IPS-20b (cell line): ENCODE measurements at regions not wholly inside any gene's neighbourhood (a gene's known extent, or its start where the extent isn't known, plus 50 kb on each side); places are given as distances from the start of the nearest gene placed in this dataset.

Source experiments
- H3K27ac ChIP-seq: one replicate; pipeline ENCODE4 v1.5.1; 2013; ENCODE audit warnings: low read length
- H3K27me3 ChIP-seq: 2 replicates; pipeline ENCODE4 v1.6.1; 2013; ENCODE audit warnings: mild to moderate bottlenecking, low read length, inconsistent platforms; ENCODE audit not compliant: insufficient read depth
- H3K36me3 ChIP-seq: 2 replicates; pipeline ENCODE4 v1.6.1; 2013; ENCODE audit warnings: low read depth, mild to moderate bottlenecking, inconsistent platforms, low read length, moderate library complexity; ENCODE audit not compliant: insufficient read depth
- H3K4me1 ChIP-seq: 2 replicates; pipeline ENCODE4 v1.6.1; 2013; ENCODE audit warnings: mild to moderate bottlenecking, control low read depth, inconsistent platforms, low read length, moderate library complexity; ENCODE audit not compliant: insufficient read depth
- H3K4me3 ChIP-seq: 2 replicates; pipeline ENCODE4 v1.5.1; 2013; ENCODE audit warnings: mild to moderate bottlenecking, low read length, inconsistent platforms
- H3K9ac ChIP-seq: 2 replicates; pipeline ENCODE4 v1.6.1; 2013; ENCODE audit warnings: low read depth, mild to moderate bottlenecking, inconsistent platforms, low read length, moderate library complexity
- H3K9me3 ChIP-seq: 2 replicates; pipeline ENCODE4 v1.6.1; 2013; ENCODE audit warnings: mild to moderate bottlenecking, low read depth, low read length, inconsistent platforms; ENCODE audit not compliant: insufficient read depth

- Histone ChIP-seq H3K9ac (no peak overlapping the region), H3K27ac (no peak overlapping the region), H3K9me3 (peaks cover 6% of the 10 kb centered on the region; the same call in 1 of the 2 replicates), H3K27me3 (no peaks in the 10 kb centered on the region), H3K36me3 (no peaks in the 10 kb centered on the region), H3K4me1 (0 out of 2 replicates have a peak, but pooled peaks cover 3% of the 10 kb centered on the region), H3K4me3 (no peak overlapping the region)
Measured at GRCh38 chr5:126233256-126233655, 190.0 kb upstream of the GRAMD2B start.

- no peak overlapping the region for H3K27ac ChIP-seq
- H3K27me3 ChIP-seq = no peaks in the 10 kb centered on the region
- H3K4me3 ChIP-seq = no peak overlapping the region
- H3K9ac ChIP-seq = no peak overlapping the region
- no peaks in the 10 kb centered on the region for H3K9me3 ChIP-seq
- H3K4me1 ChIP-seq = 0 out of 2 replicates have a peak, but pooled peaks cover 3% of the 10 kb centered on the region
- H3K36me3 ChIP-seq = no peaks in the 10 kb centered on the region
Measured at GRCh38 chr5:126234563-126235195, 188.5 kb upstream of the GRAMD2B start.

- H3K9me3 ChIP-seq = no peaks in the 10 kb centered on the region
- no peaks in the 10 kb centered on the region for H3K27me3 ChIP-seq
- H3K36me3 ChIP-seq = no peaks in the 10 kb centered on the region
- H3K9ac ChIP-seq = no peak overlapping the region
- no peak overlapping the region for H3K27ac ChIP-seq
- H3K4me1 ChIP-seq = 0 out of 2 replicates have a peak, but pooled peaks cover 3% of the 10 kb centered on the region
- no peak overlapping the region for H3K4me3 ChIP-seq
Measured at GRCh38 chr5:126235628-126236027, 187.6 kb upstream of the GRAMD2B start.

- Histone ChIP-seq H3K9ac (no peak overlapping the region), H3K27me3 (no peaks in the 10 kb centered on the region)
Measured at GRCh38 chr5:126236994-126237393, 186.2 kb upstream of the GRAMD2B start.

DNA sequence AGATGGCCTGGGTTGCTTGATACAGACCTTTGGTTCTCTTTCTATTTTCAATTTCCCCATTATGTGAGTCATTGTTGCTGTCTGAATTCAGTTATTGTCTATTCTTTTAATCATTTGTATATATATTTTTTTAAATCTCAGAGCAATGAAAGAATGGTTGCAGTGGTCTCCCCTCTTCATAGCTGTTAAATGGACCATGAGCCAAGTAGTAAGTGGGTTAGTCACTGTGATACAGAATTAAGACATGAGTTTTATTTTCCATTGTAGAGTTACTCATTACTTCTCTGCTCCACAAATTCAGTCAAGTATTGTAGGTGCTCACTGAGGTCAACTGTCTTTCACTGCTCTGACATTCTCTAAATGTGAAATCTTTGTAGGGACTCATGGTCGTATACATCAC is 174.6 kb upstream of the GRAMD2B start:
- Histone ChIP-seq H3K4me1 (no peaks in the 10 kb centered on the region), H3K36me3 (no peaks in the 10 kb centered on the region), H3K27me3 (no peaks in the 10 kb centered on the region), H3K4me3 (no peak overlapping the region), H3K9me3 (no peaks in the 10 kb centered on the region), H3K27ac (no peak overlapping the region), H3K9ac (no peak overlapping the region)

More at GRCh38 chr5:126236994-126237393, 186.2 kb upstream of the GRAMD2B start:
- Histone ChIP-seq H3K27ac (no peak overlapping the region), H3K4me3 (no peak overlapping the region), H3K36me3 (no peaks in the 10 kb centered on the region), H3K9me3 (no peaks in the 10 kb centered on the region), H3K4me1 (peaks cover 7% of the 10 kb centered on the region; the same call in 1 of the 2 replicates)

DNA sequence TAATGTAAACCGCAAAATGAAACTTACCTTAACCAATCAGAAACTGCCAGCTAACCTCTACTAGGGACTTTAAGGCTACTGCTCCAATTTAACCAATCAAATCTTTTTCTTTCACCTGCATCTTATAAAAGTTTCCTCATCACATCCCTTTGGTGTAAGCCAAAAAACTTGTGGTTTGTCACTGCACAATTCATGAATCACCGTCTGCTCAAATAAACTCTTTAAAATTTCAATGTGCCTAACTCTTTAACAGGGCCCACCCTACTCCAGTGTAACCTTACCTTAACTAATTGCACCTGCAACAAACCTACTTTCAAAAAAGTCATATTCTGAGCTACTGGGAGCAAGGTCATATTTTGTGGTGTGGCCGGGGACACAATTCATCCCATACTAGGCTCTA is 172.2 kb upstream of the GRAMD2B start:
- Histone ChIP-seq H3K9me3 (no peaks in the 10 kb centered on the region), H3K27me3 (no peaks in the 10 kb centered on the region)

DNA sequence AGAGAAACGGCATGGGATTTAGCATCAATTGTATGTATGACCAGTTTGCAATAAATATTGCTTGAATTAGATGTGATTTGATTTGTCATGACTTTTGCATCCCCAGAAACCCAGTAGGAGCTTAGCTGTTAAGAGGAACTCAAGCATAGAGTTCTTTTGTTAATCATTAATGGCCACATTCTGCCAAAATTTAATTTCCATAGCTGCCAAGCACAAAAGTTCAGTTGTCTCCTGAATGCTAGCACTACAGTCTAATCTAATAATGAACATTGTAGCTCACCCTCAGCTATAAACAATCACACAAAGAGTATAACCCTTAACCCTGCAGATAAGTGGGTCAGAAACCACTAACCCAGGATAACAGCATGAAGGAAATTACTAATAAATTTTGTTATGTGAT is 169.8 kb upstream of the GRAMD2B start:
- Histone ChIP-seq H3K9ac (no peak overlapping the region), H3K27ac (no peak overlapping the region), H3K27me3 (no peaks in the 10 kb centered on the region), H3K36me3 (no peaks in the 10 kb centered on the region), H3K4me1 (no peaks in the 10 kb centered on the region), H3K9me3 (no peaks in the 10 kb centered on the region), H3K4me3 (no peak overlapping the region)

More for the DNA sequence above, 172.2 kb upstream of the GRAMD2B start:
- Histone ChIP-seq H3K4me1 (no peaks in the 10 kb centered on the region), H3K9ac (no peak overlapping the region), H3K27ac (no peak overlapping the region), H3K4me3 (no peak overlapping the region), H3K36me3 (no peaks in the 10 kb centered on the region)

GRCh38 chr5:126263591-126264184 is 159.5 kb upstream of the GRAMD2B start:
- H3K4me1 ChIP-seq = peaks cover 8% of the 10 kb centered on the region; the same call in 1 of the 2 replicates
- H3K9ac ChIP-seq = no peak overlapping the region
- no peaks in the 10 kb centered on the region for H3K27me3 ChIP-seq
- H3K4me3 ChIP-seq = no peak overlapping the region
- H3K9me3 ChIP-seq = no peaks in the 10 kb centered on the region; the same call in 1 of the 2 replicates
- no peaks in the 10 kb centered on the region for H3K36me3 ChIP-seq
- H3K27ac ChIP-seq = no peak overlapping the region

- H3K9ac ChIP-seq = no peak overlapping the region
- no peaks in the 10 kb centered on the region for H3K36me3 ChIP-seq
- no peaks in the 10 kb centered on the region; the same call in 1 of the 2 replicates for H3K9me3 ChIP-seq
- no peaks in the 10 kb centered on the region for H3K27me3 ChIP-seq
- no peak overlapping the region for H3K27ac ChIP-seq
- H3K4me1 ChIP-seq = peaks cover 8% of the 10 kb centered on the region; the same call in 1 of the 2 replicates
- H3K4me3 ChIP-seq = no peak overlapping the region
Measured at GRCh38 chr5:126265917-126266316, 157.3 kb upstream of the GRAMD2B start.

DNA sequence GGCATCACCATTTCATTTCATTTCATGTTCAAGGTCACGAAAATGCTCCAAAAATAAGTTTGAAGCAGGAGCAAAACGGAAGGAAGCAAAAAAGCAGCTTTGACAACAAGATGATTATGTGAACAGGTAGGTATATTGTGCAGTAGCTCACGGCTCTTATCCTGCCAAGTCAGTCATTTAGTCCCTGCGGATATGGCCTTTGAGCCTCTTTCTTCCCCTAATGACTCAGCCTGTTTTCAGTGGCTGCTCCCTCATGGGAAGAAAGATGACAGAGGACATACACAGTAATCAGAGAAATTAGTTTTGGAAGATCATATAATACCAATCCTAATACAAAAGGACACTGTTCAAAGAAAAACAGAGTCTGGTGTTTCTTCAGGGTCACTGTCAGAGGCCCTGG is 155.8 kb upstream of the GRAMD2B start:
- Histone ChIP-seq H3K9me3 (no peaks in the 10 kb centered on the region; the same call in 1 of the 2 replicates), H3K36me3 (no peaks in the 10 kb centered on the region), H3K27ac (no peak overlapping the region), H3K4me1 (peaks cover 8% of the 10 kb centered on the region; the same call in 1 of the 2 replicates), H3K27me3 (no peaks in the 10 kb centered on the region), H3K4me3 (no peak overlapping the region), H3K9ac (no peak overlapping the region)

GRCh38 chr5:126268697-126269315 is 154.4 kb upstream of the GRAMD2B start:
- H3K9ac ChIP-seq = no peak overlapping the region
- peaks cover 3% of the 10 kb centered on the region; the same call in 1 of the 2 replicates for H3K4me1 ChIP-seq
- H3K36me3 ChIP-seq = no peaks in the 10 kb centered on the region
- H3K27me3 ChIP-seq = no peaks in the 10 kb centered on the region
- H3K9me3 ChIP-seq = no peaks in the 10 kb centered on the region
- no peak overlapping the region for H3K4me3 ChIP-seq
- H3K27ac ChIP-seq = no peak overlapping the region

DNA sequence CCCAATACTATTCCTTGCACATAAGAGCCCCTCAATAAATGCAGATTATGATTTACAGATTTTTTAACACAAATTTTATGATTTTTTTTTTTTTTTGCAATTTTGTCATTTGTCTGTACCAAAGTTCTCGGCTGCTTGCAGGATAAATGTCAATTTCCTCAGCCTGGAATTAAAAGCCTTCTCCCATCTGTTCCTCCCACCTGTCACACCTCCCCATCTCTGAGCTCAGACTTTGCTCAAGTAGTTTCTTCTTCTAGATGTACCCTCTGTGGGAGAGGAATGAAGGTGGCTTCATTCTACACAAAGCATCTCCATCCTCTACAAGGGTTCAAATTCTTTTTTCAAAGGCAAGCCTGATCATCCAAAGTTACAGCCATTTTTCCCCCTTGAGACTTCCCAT is 153.7 kb upstream of the GRAMD2B start:
- H3K27ac ChIP-seq = no peak overlapping the region
- H3K9me3 ChIP-seq = no peaks in the 10 kb centered on the region
- H3K4me1 ChIP-seq = no peaks in the 10 kb centered on the region
- H3K9ac ChIP-seq = no peak overlapping the region
- no peaks in the 10 kb centered on the region for H3K36me3 ChIP-seq
- H3K27me3 ChIP-seq = no peaks in the 10 kb centered on the region
- H3K4me3 ChIP-seq = no peak overlapping the region
